Calu3 (cell line): ENCODE measurements at regions not wholly inside any gene's neighbourhood (a gene's known extent, or its start where the extent isn't known, plus 50 kb on each side); places are given as distances from the start of the nearest gene placed in this dataset.

Source experiments
- BruUV-seq: library from RNA; stranded (reverse); fragments of 400-500 nt; replicated peaks from 2 replicates; lab custom pipeline; 2021; lab: Mats Ljungman, UMichigan
- CTCF ChIA-PET: fragments of 300-600 bp; sonication (Branson Sonifier 250); formaldehyde crosslinking; loops from one replicate; lab custom pipeline; 2022; ENCODE audit warnings: antibody characterized with exemption; lab: Charles Lee
- DNase-seq: peaks from one replicate; pipeline ENCODE4 v3.0.0; 2022
- H3K27ac Mint-ChIP-seq: one replicate; pipeline ENCODE4 v1.8.0; 2022; ENCODE audit warnings: mixed read lengths; ENCODE audit not compliant: unreplicated experiment
- H3K27me3 Mint-ChIP-seq: one replicate; pipeline ENCODE4 v1.8.0; 2022; ENCODE audit warnings: mixed read lengths; ENCODE audit not compliant: unreplicated experiment
- H3K36me3 Mint-ChIP-seq: one replicate; pipeline ENCODE4 v1.8.0; 2022; ENCODE audit warnings: mild to moderate bottlenecking, moderate library complexity, mixed read lengths; ENCODE audit not compliant: insufficient read depth, unreplicated experiment
- H3K4me1 Mint-ChIP-seq: one replicate; pipeline ENCODE4 v1.8.0; 2022; ENCODE audit warnings: mild to moderate bottlenecking, low read depth, mixed read lengths; ENCODE audit not compliant: unreplicated experiment
- H3K4me3 Mint-ChIP-seq: one replicate; pipeline ENCODE4 v1.8.0; 2022; ENCODE audit warnings: mild to moderate bottlenecking, low read depth, moderate library complexity, mixed read lengths; ENCODE audit not compliant: unreplicated experiment
- H3K9me3 Mint-ChIP-seq: one replicate; pipeline ENCODE4 v1.8.0; 2022; ENCODE audit warnings: low read depth, mixed read lengths; ENCODE audit not compliant: unreplicated experiment
- intact Hi-C: fragments of 100-400 bp; cut with micrococcal nuclease; formaldehyde crosslinking; loops from one replicate; pipeline ENCODE4 v1.10.0; 2022; ENCODE audit not compliant: unreplicated experiment
- TF ChIP-seq, protein P1 (sequence below): fragments of 200-600 bp; IDR thresholded peaks from one replicate; pipeline ENCODE4 v1.8.0; 2022; ENCODE audit warnings: antibody characterized with exemption; ENCODE audit not compliant: unreplicated experiment

DNA sequence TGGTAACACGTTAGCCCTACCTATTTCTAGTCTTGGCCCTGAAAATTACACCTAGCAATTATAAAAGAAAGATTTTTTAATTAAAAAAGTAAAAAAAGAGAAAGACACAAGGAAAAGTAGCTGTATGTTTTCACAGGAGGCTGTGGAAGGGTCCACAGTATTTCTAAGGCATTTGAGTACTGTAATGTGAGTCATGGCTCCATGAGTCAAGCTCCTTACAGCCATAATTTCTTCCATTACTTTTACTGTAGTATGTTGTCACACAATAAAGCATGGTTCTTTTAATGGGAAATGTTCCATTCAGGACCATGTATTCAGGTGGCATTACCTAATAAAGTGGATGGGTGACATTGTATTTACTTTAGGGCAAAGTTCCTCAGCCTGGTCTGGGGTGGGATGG, 113.4 kb downstream of the GPR37 start:
- Mint-ChIP-seq H3K4me3 (no peak overlapping the region), H3K27ac (no peak overlapping the region), H3K4me1 (peaks cover 15% of the 10 kb centered on the region), H3K27me3 (no peaks in the 10 kb centered on the region), H3K9me3 (no peaks in the 10 kb centered on the region), H3K36me3 (peaks cover 4% of the 10 kb centered on the region)
- BruUV-seq, result no TSS peak
- DNase-seq, result no peak
- TF ChIP-seq, protein P1, sequence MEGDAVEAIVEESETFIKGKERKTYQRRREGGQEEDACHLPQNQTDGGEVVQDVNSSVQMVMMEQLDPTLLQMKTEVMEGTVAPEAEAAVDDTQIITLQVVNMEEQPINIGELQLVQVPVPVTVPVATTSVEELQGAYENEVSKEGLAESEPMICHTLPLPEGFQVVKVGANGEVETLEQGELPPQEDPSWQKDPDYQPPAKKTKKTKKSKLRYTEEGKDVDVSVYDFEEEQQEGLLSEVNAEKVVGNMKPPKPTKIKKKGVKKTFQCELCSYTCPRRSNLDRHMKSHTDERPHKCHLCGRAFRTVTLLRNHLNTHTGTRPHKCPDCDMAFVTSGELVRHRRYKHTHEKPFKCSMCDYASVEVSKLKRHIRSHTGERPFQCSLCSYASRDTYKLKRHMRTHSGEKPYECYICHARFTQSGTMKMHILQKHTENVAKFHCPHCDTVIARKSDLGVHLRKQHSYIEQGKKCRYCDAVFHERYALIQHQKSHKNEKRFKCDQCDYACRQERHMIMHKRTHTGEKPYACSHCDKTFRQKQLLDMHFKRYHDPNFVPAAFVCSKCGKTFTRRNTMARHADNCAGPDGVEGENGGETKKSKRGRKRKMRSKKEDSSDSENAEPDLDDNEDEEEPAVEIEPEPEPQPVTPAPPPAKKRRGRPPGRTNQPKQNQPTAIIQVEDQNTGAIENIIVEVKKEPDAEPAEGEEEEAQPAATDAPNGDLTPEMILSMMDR, result no peak
- CTCF ChIA-PET, result interaction anchor here (0.7 kb wide), 1 partner anchor 39 kb away, joined by 3 read pairs; no protein-coding TSS in a partner anchor
- intact Hi-C loops, result no loop called here

DNA sequence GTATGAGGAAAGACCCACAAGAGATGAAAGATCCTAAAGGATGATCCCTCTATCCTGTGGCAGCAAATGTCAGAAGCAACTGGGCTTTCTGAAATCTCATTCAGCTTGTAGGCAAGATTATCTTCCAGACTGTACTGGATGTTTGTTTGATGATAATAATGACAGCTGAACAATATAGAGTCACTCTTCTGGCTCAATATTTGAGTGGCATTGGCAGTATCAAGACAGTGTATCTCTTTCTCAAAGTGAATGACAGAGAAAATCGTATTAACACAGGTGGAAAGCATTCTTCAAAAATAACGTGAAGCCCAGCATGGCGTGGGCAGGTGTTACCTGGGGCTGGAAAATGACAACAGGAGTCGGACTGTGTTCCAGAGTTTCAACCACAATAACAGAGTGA, 114.5 kb downstream of the GPR37 start:
- H3K9me3 Mint-ChIP-seq, result no peaks in the 10 kb centered on the region
- TF ChIP-seq, protein P1, result no peak
- H3K4me1 Mint-ChIP-seq, result peaks cover 15% of the 10 kb centered on the region
- H3K27ac Mint-ChIP-seq, result no peak overlapping the region
- BruUV-seq, result no TSS peak
- CTCF ChIA-PET, result no interaction called here
- no peaks in the 10 kb centered on the region for H3K27me3 Mint-ChIP-seq
- intact Hi-C loops, result no loop called here
- peaks cover 4% of the 10 kb centered on the region for H3K36me3 Mint-ChIP-seq
- no peak for DNase-seq
- H3K4me3 Mint-ChIP-seq, result no peak overlapping the region

DNA sequence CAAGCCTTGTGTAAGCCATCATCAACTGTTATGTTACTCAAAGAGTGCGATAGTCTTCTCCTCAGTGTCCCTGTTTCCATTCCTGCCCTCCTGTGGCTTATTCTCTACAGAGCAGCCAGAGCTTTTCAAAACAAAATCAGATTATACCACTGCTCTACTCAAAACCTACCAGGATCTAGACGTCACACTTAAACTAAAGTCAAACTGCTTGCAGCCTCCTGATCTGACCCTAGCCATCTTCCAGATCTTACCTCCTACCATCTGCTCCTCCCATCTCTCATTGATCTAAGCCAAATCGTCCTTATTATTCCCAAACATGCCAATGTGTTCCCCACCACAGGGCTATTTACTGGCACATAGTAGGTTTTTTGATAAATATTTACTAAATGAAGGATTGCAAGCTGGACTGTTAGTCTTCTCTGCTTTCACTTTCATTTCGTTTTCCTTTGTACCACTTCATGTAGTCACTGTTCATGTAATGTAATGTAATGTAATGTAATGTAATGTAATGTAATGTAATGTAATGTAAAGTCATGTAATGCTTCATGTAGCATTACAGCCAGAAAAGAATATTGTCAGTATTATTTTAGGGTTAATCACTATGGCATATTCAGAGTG, 116.1 kb downstream of the GPR37 start:
- BruUV-seq, result no TSS peak
- Mint-ChIP-seq H3K4me3 (peak overlapping the region; percentile 59), H3K4me1 (peaks cover 15% of the 10 kb centered on the region), H3K27me3 (no peaks in the 10 kb centered on the region), H3K27ac (no peak overlapping the region), H3K9me3 (no peaks in the 10 kb centered on the region), H3K36me3 (peaks cover 4% of the 10 kb centered on the region)
- CTCF ChIA-PET, result no interaction called here
- intact Hi-C loops, result no loop called here
- TF ChIP-seq, protein P1, result no peak
- DNase-seq, result no peak

DNA sequence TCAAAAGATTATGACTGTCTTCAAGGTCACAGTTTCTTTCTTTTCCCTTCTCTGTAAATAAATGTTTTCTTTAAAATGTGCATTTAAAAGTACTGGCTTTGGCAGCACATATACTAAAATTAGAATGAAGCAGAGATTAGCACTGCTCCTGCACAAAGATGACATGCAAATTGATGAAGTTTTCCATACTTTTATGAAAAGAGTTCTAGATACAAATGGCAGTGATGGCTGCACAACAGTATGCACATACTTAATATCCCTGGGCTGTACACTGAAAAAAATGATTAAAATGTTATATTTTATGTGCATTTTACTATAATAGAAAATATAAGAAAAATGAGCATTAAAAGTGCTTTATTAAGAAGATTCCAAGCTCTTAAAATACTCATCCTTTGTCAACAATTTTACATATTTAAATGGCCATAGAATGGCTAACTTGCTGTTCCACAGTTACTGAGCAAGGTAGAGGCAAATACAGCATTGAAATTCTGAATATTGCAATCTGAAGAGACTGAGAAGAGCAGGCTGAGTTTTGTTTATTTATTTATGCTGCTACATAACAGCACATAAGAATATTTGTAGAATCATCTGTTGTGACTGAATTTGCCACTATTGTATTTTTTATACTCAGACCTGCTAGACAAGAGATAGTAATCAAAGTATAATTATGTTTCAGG, 117.8 kb downstream of the GPR37 start:
- DNase-seq, result no peak
- H3K4me3 Mint-ChIP-seq, result no peak overlapping the region
- H3K27ac Mint-ChIP-seq, result no peak overlapping the region
- BruUV-seq, result no TSS peak
- peaks cover 4% of the 10 kb centered on the region for H3K36me3 Mint-ChIP-seq
- peaks cover 15% of the 10 kb centered on the region for H3K4me1 Mint-ChIP-seq
- H3K27me3 Mint-ChIP-seq, result no peaks in the 10 kb centered on the region
- intact Hi-C loops, result no loop called here
- H3K9me3 Mint-ChIP-seq, result no peaks in the 10 kb centered on the region
- TF ChIP-seq, protein P1, result no peak
- CTCF ChIA-PET, result no interaction called here
